DND-41 (cell line): ENCODE measurements at regions not wholly inside any gene's neighbourhood (a gene's known extent, or its start where the extent isn't known, plus 50 kb on each side); places are given as distances from the start of the nearest gene placed in this dataset.

Experiments used
- CTCF ChIP-seq: IDR thresholded peaks from 2 replicates; pipeline ENCODE4 v1.5.1; 2012; ENCODE audit warnings: borderline replicate concordance, low read length, moderate library complexity, mild to moderate bottlenecking; ENCODE audit not compliant: poor library complexity, severe bottlenecking; ENCODE audit errors: extremely low read depth
- EZH2 ChIP-seq: IDR thresholded peaks from 3 replicates; pipeline ENCODE4 v1.6.1; 2012; ENCODE audit warnings: borderline replicate concordance, low read depth, mild to moderate bottlenecking, moderate library complexity, low read length, inconsistent platforms; ENCODE audit not compliant: severe bottlenecking

GRCh38 chr17:77475016-77475976 is 334.5 kb downstream of the SEC14L1 start:
- TF ChIP-seq CTCF, result no peak
- no peak for TF ChIP-seq EZH2
